NCI-H1930 (cell line): ENCODE measurements at regions not wholly inside any gene's neighbourhood (a gene's known extent, or its start where the extent isn't known, plus 50 kb on each side); places are given as distances from the start of the nearest gene placed in this dataset.

Source experiments
- DNase-seq, 2 experiments: peaks; one replicate each; lab custom pipeline; 2025; lab: John Stamatoyannopoulos, UW

- no peak for DNase-seq
These were observed 600.7 kb upstream of the CDH9 start for GRCh38 chr5:27639005-27639612.

DNA sequence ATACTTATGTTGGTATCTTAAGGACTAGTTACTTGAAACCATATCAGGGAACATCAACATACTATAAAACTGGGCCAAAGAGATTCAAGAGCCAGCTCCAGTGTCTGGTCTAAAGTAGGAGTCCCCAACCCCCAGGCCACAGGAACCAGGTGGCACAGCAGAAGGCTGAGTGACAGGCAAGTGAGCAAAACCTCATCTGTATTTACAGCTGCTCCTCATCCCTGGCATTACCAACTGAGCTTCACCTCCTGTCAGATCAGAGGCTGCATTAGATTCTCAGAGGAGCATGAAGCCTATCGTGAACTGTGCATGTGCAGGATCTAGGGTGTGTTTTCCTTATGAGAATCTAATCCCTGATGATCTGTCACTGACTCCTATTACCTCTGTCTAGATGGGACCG is 581.6 kb upstream of the CDH9 start:
- no peak for DNase-seq

DNA sequence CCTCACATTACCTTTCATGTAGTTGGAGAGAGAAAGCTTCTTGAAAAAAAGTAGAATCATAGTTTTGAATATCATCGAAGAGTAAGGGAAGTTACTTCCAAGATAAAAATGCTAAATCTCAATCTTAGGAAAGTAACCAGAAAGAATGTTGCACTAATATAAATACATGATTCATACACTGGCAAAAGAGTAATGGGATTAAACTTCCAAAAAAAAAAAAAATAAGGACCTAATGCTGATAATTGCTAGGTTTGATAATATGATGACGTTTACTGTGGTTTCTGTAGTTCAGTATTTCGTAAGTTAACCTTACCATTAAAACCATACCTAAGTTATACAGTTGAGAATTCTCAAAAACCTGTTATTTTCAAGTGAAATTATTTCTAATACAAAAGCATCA is 573.8 kb upstream of the CDH9 start:
- no peak for DNase-seq

GRCh38 chr5:27608992-27609391 is 570.6 kb upstream of the CDH9 start:
- no peak for DNase-seq

GRCh38 chr5:27598576-27598975 is 560.2 kb upstream of the CDH9 start:
- no peak for DNase-seq

DNA sequence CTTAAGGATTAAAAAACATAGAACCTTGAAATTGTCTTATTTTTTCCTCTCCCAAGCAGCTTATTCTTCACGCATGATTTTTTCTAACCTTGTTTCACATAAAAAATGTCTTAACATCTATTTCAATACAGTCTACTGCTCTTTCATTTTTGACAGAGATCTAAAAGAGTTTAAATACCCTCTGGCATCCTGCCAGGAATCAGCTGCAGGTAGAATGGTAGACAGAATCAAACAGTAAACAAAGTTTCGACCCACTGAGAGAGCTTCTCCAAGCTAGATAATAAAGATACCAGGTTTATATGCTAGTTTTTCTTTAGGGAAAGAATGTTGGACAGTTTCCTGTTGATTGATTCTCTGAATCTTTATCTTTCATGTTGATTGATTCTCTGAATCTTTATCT is 555.8 kb upstream of the CDH9 start:
- DNase-seq, result no peak

DNA sequence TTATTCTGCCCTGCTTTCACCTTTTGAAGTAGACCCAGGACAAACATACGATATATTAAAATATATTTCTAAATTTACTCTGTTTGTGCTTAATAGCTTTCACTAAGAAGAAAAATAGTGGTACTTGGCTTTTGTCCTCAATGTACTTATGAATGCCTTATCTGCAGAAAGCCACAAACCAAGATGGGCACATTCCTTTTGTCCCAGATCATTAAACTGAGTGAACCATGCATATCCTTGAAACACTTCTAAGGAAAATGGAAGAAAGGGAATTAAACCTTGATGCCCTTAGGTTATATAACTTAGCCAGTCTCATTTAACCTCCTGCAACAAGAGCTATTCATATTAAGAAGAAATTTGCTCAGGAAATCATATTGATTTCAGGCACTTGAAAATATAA is 553.8 kb upstream of the CDH9 start:
- no peak for DNase-seq

- no peak for DNase-seq
These were observed 552.1 kb upstream of the CDH9 start for GRCh38 chr5:27590503-27590902.

DNA sequence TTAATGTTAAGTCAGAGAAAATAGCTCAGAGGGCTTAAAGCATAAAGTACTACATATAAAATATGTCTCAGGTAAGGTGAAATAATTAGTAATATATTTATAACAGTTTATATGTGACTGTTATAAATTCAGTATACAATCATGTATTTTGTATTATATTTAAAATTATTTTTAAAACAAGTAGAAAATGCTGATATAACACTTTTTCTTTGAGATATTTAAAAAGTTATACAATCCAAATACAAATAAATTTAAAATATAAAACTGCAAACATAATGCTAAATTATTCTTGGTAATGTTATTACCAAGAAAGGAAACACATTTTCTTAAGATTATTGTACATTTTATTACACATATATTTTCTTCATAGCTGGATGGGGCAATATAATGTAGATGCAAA is 539.9 kb upstream of the CDH9 start:
- DNase-seq, result no peak

DNA sequence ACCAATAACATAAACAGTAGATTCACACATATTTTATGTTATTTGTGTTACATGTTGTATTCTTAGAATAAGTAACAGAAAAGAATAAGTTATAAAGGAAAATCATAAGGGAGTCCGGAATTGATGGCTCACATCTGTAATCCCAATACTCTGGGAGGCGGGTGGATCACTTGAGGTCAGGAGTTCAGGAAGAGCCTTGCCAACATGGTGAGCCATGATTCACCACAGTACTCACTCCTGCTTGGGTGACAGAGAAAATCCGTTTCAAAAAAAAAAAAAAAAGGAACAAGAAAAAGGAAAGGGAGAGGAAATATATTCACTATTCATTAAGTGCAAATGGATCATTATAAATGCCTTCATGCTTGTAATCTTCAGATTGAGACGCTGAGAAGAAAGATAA is 533.3 kb upstream of the CDH9 start:
- no peak for DNase-seq

DNA sequence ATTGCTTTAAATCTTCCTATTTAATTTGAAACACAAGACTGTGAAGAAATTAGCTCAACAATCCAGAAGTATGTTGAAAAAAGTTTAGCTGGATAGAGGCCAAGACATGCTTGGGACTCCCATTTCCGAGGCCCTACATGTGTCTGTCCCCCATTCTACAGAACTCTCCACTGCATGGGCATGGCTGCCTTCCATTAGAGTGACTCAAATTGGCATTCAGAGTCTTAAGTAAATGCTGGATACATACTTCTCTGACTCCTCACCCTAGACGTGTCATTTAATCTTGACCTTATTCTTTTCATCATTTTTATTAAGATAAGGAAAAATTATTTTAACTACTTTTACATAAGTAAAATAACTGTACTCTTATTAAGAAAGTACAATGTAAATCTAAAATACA is 530.4 kb upstream of the CDH9 start:
- DNase-seq, result no peak

- no peak for DNase-seq
These were observed 523.0 kb upstream of the CDH9 start for GRCh38 chr5:27561408-27561807.

GRCh38 chr5:27548484-27548883 is 510.1 kb upstream of the CDH9 start:
- no peak for DNase-seq

DNA sequence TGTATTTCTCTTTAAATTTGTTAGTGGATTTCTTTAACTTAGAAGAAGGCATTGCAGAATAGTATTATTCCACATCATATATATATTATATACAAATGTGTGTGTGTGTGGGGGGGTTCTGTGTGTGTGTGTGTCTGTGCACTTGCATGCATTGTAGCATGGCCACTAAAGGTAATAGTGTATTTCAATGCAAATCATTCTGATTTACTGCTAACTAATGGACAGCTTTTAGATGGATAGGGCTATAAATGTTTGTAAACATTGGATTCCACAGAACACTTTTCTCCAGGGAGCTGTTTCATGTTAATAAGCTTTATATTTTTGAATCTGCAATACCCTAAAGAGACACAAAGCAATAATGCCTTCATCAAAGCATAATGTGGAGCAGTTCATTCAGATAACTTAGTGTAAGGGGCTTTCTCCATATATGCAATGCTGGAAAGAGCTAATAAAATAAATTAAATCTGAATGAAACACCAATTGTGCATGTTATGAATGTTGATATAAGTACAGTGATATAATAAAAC is 496.7 kb upstream of the CDH9 start:
- DNase-seq, result peak in 1 of 2 experiments; percentile 40

GRCh38 chr5:27532305-27532704 is 493.9 kb upstream of the CDH9 start:
- DNase-seq, result no peak

GRCh38 chr5:27524515-27524914 is 486.1 kb upstream of the CDH9 start:
- DNase-seq, result no peak

DNA sequence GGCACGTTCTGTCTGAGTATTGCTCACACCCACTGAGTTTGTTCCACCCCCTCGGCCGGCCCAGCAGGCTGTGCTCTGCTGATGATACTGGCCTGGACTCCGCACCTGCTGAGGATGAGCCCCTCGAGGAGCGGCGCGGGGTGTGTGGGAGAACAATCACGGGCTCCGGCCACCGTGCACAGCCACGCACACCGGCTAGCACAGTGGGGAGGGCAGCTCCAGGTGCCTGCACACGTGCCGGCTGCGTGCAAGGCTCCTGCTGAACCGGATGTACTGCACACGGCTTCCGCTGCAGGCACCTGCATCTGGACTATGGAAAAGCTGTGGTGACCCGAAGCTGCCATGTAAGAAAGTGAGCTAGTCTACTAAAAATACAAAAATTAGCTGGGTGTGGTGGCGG is 485.2 kb upstream of the CDH9 start:
- no peak for DNase-seq

- DNase-seq, result no peak
These were observed 478.1 kb upstream of the CDH9 start for GRCh38 chr5:27516437-27516836.

- DNase-seq, result no peak
These were observed 472.7 kb upstream of the CDH9 start for GRCh38 chr5:27511061-27511460.

DNA sequence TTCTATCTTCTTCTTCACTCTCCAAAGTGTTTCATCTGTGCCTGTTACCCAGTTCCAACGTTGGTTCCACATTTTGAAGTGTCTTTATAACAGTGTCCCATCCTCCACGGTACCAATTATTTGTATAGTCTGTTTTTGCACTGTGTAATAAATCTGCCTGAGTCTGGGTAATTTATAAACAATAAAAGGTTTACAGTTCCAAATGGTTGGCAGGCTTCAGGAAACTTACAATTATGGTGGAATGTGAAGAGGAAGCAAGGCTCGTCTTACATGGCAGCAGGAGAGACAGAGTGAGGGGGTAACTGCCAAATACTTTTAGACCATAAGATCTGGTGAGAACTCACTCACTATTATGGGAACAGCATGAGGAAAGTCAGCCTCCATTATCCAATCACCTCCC is 465.4 kb upstream of the CDH9 start:
- DNase-seq, result no peak

DNA sequence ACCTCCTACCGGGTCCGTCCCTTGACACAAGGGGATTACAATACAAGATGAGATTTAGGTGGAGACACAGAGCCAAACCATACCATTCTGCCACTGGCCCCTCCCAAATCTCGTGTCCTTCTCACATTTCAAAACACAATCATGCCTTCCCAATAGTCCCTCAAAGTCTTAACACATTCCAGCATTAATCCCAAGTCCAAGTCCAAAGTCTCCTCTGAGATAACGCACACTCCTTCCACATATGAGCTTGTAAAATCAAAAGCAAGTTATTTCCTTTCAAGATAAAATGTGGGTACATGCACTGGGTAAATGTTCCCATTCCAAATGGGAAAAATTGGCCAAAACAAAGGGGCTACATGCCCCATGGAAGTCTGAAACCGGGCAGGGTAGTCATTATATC is 463.9 kb upstream of the CDH9 start:
- no peak for DNase-seq

GRCh38 chr5:27497491-27497890 is 459.1 kb upstream of the CDH9 start:
- no peak for DNase-seq

DNA sequence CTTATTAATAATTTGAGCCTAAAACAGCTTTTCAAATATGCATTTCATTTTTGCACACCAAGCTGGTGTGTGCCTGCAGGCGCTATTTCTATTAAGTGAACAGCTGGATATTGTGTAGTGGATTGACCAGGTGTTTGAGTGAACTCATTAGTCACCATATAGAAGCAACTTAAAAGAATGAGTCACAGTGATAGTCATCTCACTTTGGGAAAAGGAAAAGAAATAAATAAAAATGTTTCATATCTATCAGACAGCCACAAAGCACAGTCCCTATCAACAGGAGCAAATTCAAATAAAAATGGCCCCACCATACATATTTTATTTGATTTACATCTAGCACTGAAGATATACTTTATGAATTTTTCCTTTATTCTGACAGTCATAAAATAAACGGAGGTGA is 456.5 kb upstream of the CDH9 start:
- DNase-seq, result no peak

DNA sequence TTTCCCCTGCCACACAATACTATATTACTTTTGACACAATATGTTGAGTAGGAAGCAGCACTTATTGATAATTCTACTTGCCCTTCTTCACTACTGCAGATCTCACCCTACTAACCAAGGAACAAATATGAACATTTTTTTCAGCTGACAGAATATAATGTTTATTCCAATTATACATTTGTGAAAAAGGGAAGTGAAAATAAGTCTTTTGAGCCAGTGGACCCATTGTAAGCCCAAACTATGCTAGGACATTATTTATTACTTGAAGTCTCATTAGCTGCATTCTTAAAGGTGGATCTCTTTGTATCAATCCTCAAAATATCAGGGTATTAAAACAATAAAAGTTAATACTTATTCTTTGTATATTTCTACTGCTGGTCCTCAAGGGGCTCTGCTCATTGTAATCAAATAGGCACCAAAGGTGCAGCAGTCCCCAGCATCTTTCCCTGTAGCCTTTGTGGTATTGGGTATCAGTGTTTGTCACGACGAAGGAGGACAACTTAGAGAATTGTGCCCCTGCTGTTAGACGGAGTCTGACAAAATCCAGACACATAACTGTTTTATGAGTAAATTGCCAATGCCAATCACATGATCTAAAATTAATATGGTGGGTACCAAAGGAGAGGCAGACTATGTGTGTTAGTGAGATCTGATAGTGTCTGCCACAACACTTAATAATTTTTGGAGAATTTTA is 453.5 kb upstream of the CDH9 start:
- no peak for DNase-seq
